Adipocyte (in vitro differentiated cells): ENCODE measurements at regions not wholly inside any gene's neighbourhood (a gene's known extent, or its start where the extent isn't known, plus 50 kb on each side); places are given as distances from the start of the nearest gene placed in this dataset.

Experiments
- DNase-seq: peaks from one replicate; pipeline ENCODE4 v3.0.0-alpha.2; 2015; ENCODE audit warnings: low read depth
- H3K27me3 ChIP-seq: replicated peaks from 2 replicates; pipeline ENCODE4 v1.7.0; 2013; ENCODE audit warnings: mild to moderate bottlenecking, low read length, moderate library complexity; ENCODE audit not compliant: control insufficient read depth, insufficient read depth
- H3K36me3 ChIP-seq: 2 replicates; pipeline ENCODE4 v1.7.0; 2013; ENCODE audit warnings: low read length, mild to moderate bottlenecking, moderate library complexity; ENCODE audit not compliant: control insufficient read depth, insufficient read depth, severe bottlenecking
- H3K4me1 ChIP-seq: 2 replicates; pipeline ENCODE4 v1.7.0; 2013; ENCODE audit warnings: mild to moderate bottlenecking, low read length, moderate library complexity; ENCODE audit not compliant: control insufficient read depth, insufficient read depth
- H3K4me3 ChIP-seq: 2 replicates; pipeline ENCODE4 v1.7.0; 2013; ENCODE audit warnings: mild to moderate bottlenecking, low read length, moderate library complexity
- H3K9ac ChIP-seq: 2 replicates; pipeline ENCODE4 v1.7.0; 2013; ENCODE audit warnings: mild to moderate bottlenecking, low read length, moderate library complexity
- H3K9me3 ChIP-seq: 2 replicates; pipeline ENCODE4 v1.7.0; 2013; ENCODE audit warnings: mild to moderate bottlenecking, low read length, moderate library complexity; ENCODE audit not compliant: control insufficient read depth

DNA sequence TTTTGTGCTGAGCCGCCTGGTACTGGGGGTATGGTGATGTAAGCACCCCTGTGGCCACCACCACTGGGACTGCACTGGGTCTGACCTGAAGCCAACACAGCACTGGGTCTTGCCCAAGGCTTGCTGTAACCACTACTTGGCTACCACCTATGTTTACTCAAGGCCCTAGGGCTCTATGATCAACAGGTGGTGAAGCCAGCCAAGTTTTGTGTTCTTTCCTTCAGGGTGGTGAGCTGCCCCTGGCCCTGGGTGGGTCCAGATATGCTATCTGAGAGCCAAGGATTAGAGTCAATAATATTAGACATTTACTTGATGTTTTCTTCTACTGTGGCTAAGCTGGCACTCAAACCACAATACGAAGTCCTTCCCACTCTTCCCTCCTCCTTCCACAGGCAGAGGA, 55.1 kb upstream of the PAGE4 start:
- Histone ChIP-seq H3K9ac (no peak overlapping the region), H3K9me3 (peaks cover 10% of the 10 kb centered on the region), H3K4me3 (no peak overlapping the region), H3K36me3 (no peaks in the 10 kb centered on the region), H3K4me1 (peaks cover 2% of the 10 kb centered on the region), H3K27me3 (no peaks in the 10 kb centered on the region)
- DNase-seq: no peak

DNA sequence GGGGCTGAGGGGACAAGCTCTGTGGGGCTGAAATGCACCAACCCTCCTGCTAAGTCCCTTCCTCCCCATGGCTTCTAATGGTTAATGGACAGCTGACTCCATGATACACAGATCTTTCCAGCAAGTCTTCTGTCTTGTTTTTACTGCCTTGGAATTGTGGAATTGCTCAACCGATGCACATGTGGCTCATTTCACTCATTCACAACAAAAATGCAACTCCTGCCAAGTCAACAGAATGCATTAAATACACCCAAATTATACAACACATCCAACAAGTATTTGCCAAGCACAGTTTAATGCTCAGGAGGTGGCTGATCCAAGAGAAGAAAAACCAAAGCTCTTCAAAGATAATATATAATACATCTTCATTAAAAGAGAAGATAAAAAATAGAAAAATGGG, 61.9 kb upstream of the PAGE4 start:
- no peak overlapping the region for H3K4me3 ChIP-seq
- no peak overlapping the region for H3K9ac ChIP-seq
- H3K9me3 ChIP-seq: peaks cover 4% of the 10 kb centered on the region
- peak; percentile 4 for DNase-seq
- peaks cover 16% of the 10 kb centered on the region for H3K27me3 ChIP-seq
- H3K36me3 ChIP-seq: no peaks in the 10 kb centered on the region
- H3K4me1 ChIP-seq: peaks cover 3% of the 10 kb centered on the region

DNA sequence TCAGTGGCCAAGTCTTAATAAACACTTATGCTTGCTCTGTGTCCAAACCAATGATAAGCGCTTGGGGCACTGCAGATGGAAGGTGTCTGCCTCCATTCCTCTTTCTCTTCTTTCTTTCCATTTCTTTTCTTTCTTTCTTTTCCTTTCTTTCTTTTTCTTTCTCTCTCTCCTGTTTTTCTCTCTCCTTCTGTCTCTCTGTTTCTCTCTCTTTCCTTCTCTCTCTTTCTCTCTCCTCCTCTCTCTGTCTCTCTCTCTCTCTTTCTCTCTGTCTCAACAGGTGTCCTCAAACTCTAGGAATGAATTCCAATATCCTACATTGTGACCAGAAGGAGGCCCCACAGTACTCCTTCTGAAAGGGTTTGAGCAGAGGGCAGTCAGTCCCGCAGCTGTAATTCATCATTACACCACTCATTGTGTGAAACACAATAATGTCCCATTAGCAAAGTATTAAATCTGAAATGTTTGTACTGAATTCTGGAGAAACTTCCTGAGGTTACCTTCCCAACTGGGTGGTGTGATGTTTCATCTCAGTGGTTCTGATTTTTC, 66.5 kb upstream of the PAGE1 start:
- DNase-seq: no peak
- Histone ChIP-seq H3K9ac (no peak overlapping the region), H3K9me3 (no peaks in the 10 kb centered on the region), H3K4me1 (peaks cover 3% of the 10 kb centered on the region), H3K36me3 (no peaks in the 10 kb centered on the region), H3K27me3 (peaks cover 35% of the 10 kb centered on the region), H3K4me3 (no peak overlapping the region)

- H3K4me1 ChIP-seq: no peaks in the 10 kb centered on the region
- H3K9me3 ChIP-seq: no peaks in the 10 kb centered on the region
- DNase-seq: peak; percentile 20
- H3K9ac ChIP-seq: no peak overlapping the region
- peaks cover 41% of the 10 kb centered on the region for H3K27me3 ChIP-seq
- no peaks in the 10 kb centered on the region for H3K36me3 ChIP-seq
- no peak overlapping the region for H3K4me3 ChIP-seq
These were observed 65.7 kb upstream of the PAGE1 start for GRCh38 chrX:49761481-49761880.

DNA sequence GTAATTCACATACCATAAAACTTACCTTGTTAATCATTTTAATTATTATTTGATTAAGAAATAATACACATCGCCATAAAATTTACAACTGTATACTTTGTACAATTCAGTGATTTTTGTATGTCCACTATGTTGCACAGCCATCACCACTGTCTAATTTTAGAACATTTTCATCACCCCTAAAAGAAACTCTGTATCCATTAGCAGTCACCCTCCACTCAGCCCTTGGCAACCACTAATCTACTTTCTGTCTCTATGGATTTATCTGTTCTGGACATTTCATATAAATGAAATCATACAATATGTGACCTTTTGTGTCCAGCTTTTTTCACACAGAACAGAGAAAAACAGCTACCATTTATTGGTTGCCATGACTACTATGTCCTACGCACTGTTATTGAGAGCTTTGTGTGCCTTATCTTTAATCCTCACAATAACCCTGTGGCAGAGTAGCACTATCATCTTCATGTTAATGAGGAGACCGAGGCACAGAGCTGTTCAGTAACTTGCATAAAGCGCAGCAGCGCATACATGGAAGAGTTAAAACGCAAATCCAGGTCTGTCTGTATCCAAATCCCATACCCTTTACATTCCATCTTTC, 64.6 kb upstream of the PAGE1 start:
- Histone ChIP-seq H3K27me3 (peaks cover 51% of the 10 kb centered on the region), H3K4me1 (no peaks in the 10 kb centered on the region), H3K4me3 (no peak overlapping the region), H3K9me3 (peaks cover 2% of the 10 kb centered on the region), H3K9ac (no peak overlapping the region), H3K36me3 (no peaks in the 10 kb centered on the region)
- DNase-seq: no peak

GRCh38 chrX:49756692-49757091, 60.9 kb upstream of the PAGE1 start:
- no peaks in the 10 kb centered on the region for H3K36me3 ChIP-seq
- no peak overlapping the region for H3K4me3 ChIP-seq
- H3K27me3 ChIP-seq: peaks cover 63% of the 10 kb centered on the region
- H3K9ac ChIP-seq: no peak overlapping the region
- H3K9me3 ChIP-seq: peaks cover 6% of the 10 kb centered on the region
- no peak for DNase-seq
- no peaks in the 10 kb centered on the region for H3K4me1 ChIP-seq

DNA sequence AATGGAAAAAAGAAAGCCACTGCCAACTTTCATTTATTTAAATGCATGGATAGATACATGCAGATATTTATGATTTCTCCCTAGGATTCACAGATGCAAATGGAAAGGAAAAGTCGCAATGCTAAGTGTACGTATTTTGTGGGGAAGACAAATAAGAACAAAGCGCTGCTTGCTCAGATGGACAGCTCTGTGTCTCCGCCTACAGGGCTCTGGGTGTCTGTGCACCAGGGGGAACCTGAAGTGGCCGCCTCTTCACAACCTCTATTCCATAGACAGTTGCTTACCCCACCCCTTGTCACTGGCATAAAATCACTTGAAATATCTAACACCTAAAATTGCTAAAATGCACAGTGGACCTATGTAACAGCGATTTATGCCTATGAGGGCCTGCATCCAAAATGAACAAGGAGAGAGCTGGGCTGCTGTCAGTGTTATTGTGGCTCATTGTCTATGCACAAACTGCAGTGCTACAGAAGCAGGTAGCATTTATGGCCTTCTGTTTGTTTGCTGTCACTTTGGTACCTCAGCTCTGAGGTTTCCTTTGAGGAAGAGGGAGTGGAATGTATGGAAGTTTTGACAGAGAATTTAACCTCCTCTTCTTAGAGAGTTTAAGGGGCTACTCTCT, 58.6 kb upstream of the PAGE1 start:
- H3K27me3 ChIP-seq: peaks cover 73% of the 10 kb centered on the region
- H3K4me3 ChIP-seq: no peak overlapping the region
- no peaks in the 10 kb centered on the region for H3K4me1 ChIP-seq
- H3K9me3 ChIP-seq: peaks cover 6% of the 10 kb centered on the region
- no peak overlapping the region for H3K9ac ChIP-seq
- DNase-seq: peak; percentile 3
- H3K36me3 ChIP-seq: no peaks in the 10 kb centered on the region

- Histone ChIP-seq H3K9ac (no peak overlapping the region), H3K9me3 (peaks cover 6% of the 10 kb centered on the region), H3K4me1 (no peaks in the 10 kb centered on the region), H3K36me3 (no peaks in the 10 kb centered on the region), H3K4me3 (no peak overlapping the region), H3K27me3 (peaks cover 79% of the 10 kb centered on the region)
- DNase-seq: no peak
These were observed 57.9 kb upstream of the PAGE1 start for GRCh38 chrX:49753691-49754090.

DNA sequence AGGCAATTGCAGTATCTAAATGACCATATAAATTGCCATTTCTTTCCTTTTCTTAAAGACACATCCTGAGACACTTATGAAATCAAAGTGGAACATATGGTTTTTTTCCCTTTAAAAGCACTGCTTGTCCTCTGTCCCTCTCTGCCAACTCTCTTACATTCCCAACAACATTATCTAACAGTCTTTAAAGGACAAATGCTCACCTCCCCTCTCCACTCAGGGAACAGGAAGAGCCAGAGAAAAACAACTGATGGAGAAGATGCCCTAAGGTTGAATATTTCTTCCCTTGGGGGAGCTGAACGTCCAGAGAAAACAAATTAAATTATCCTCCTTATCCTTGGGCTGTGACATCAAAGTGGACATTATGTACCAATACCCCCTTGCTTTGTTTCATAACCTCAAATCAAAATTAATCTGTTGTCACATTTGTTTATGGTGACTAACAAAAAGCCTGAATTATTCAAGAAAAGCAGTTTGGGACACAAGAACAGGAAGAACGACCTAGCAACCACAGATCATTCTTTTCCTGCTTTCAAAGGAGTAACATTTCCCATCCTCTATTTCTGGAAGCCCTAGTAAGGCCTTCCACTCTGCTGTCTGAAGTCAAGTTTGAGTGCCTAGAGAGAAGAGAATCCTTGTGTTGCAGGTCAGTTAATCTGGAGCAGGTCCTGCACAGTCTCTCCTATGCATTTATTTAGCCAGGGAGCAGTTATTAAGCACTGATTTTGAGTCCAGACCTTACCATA, 52.6 kb upstream of the PAGE1 start:
- Histone ChIP-seq H3K36me3 (no peaks in the 10 kb centered on the region), H3K27me3 (peaks cover 71% of the 10 kb centered on the region), H3K9ac (no peak overlapping the region), H3K9me3 (peaks cover 7% of the 10 kb centered on the region), H3K4me3 (no peak overlapping the region), H3K4me1 (no peaks in the 10 kb centered on the region)
- no peak for DNase-seq

DNA sequence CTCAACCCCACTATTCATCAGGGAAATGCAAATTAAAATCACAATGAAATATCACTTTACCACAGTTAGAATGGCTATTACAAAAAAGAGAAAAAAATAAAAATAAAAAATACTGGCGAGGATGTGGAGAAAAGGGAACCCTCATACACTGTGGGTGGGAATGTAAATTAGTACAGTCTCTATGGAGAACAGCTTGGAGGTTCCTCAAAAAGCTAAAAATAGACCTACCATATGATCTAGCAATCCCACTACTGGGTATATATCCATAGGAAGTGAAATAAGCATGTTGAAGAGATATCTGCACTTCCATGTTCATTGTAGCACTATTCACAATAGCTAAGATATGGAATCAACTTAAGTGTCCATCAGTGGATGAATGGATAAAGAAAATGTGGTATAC, 50.5 kb upstream of the PAGE1 start:
- Histone ChIP-seq H3K4me1 (no peaks in the 10 kb centered on the region), H3K27me3 (peaks cover 65% of the 10 kb centered on the region), H3K9me3 (peaks cover 7% of the 10 kb centered on the region), H3K4me3 (no peak overlapping the region), H3K36me3 (no peaks in the 10 kb centered on the region), H3K9ac (no peak overlapping the region)
- DNase-seq: no peak
